GM11168 (cell line): ENCODE measurements at regions not wholly inside any gene's neighbourhood (a gene's known extent, or its start where the extent isn't known, plus 50 kb on each side); places are given as distances from the start of the nearest gene placed in this dataset.

Experiments
- in situ Hi-C: fragments of 300-500 bp; cut with MboI; formaldehyde crosslinking; loops from one replicate; pipeline ENCODE4 v1.12.0; 2022; ENCODE audit warnings: low sequenced_read_pairs; ENCODE audit not compliant: unreplicated experiment

GRCh38 chr5:29697278-29697677, 1496.2 kb upstream of the CDH6 start:
- in situ Hi-C loops, result no loop called here

- in situ Hi-C loops, result no loop called here
Observed at GRCh38 chr5:29672678-29673077, 1520.8 kb upstream of the CDH6 start.

- in situ Hi-C loops, result no loop called here
Observed at GRCh38 chr5:29662876-29663275, 1530.6 kb upstream of the CDH6 start.

- in situ Hi-C loops, result no loop called here
Observed at GRCh38 chr5:29654954-29655353, 1538.5 kb upstream of the CDH6 start.

- in situ Hi-C loops, result no loop called here
Observed at GRCh38 chr5:29649321-29649720, 1544.2 kb upstream of the CDH6 start.

GRCh38 chr5:29642601-29643000, 1550.9 kb upstream of the CDH6 start:
- in situ Hi-C loops, result no loop called here

GRCh38 chr5:29614206-29614605, 1579.3 kb upstream of the CDH6 start:
- in situ Hi-C loops, result no loop called here

- in situ Hi-C loops, result no loop called here
Observed at GRCh38 chr5:29588236-29588635, 1605.2 kb upstream of the CDH6 start.

GRCh38 chr5:29587832-29588231, 1605.7 kb upstream of the CDH6 start:
- in situ Hi-C loops, result no loop called here

GRCh38 chr5:29568028-29568427, 1625.5 kb upstream of the CDH6 start:
- in situ Hi-C loops, result no loop called here

GRCh38 chr5:29561564-29561963, 1631.9 kb upstream of the CDH6 start:
- in situ Hi-C loops, result no loop called here

GRCh38 chr5:29550523-29550922, 1643.0 kb upstream of the CDH6 start:
- in situ Hi-C loops, result no loop called here

- in situ Hi-C loops, result no loop called here
Observed at GRCh38 chr5:29548262-29548661, 1645.2 kb upstream of the CDH6 start.

GRCh38 chr5:29547236-29547865, 1646.1 kb upstream of the CDH6 start:
- in situ Hi-C loops, result no loop called here

- in situ Hi-C loops, result no loop called here
Observed at GRCh38 chr5:29543501-29543900, 1650.0 kb upstream of the CDH6 start.

- in situ Hi-C loops, result no loop called here
Observed at GRCh38 chr5:29524227-29524626, 1669.3 kb upstream of the CDH6 start.

GRCh38 chr5:29518176-29518575, 1675.3 kb upstream of the CDH6 start:
- in situ Hi-C loops, result no loop called here

- in situ Hi-C loops, result no loop called here
Observed at GRCh38 chr5:29516224-29516623, 1677.3 kb upstream of the CDH6 start.

GRCh38 chr5:29508131-29508530, 1685.4 kb upstream of the CDH6 start:
- in situ Hi-C loops, result no loop called here

GRCh38 chr5:29504411-29504810, 1689.1 kb upstream of the CDH6 start:
- in situ Hi-C loops, result no loop called here

GRCh38 chr5:29498860-29499259, 1694.6 kb upstream of the CDH6 start:
- in situ Hi-C loops, result no loop called here

- in situ Hi-C loops, result no loop called here
Observed at GRCh38 chr5:29498412-29498811, 1695.1 kb upstream of the CDH6 start.

- in situ Hi-C loops, result no loop called here
Observed at GRCh38 chr5:29485333-29485732, 1708.2 kb upstream of the CDH6 start.
